ENCODE measurements at regions not wholly inside any gene's neighbourhood (a gene's known extent, or its start where the extent isn't known, plus 50 kb on each side); places are given as distances from the start of the nearest gene placed in this dataset.

GRCh38 chr7:132045002-132045401, 488.6 kb upstream of the PODXL start:
- no peaks in the 10 kb centered on the region for H4K20me1 ChIP-seq (ENCODE audit: control insufficient read depth, extremely low read depth, insufficient read depth, low read length)
- no peak for DNase-seq (ENCODE audit: low read depth, low spot score)
- no peak overlapping the region for H3K4me3 ChIP-seq (ENCODE audit: control insufficient read depth in 2 of 3, extremely low read depth in 1 of 3, insufficient read depth in 2 of 3, low read depth in 1 of 3, low read length in 3 of 3)
- no peak for FAIRE-seq
- no peak overlapping the region for H2AFZ ChIP-seq (ENCODE audit: control insufficient read depth, low read length)
- no peaks in the 10 kb centered on the region for H3K9me1 ChIP-seq (ENCODE audit: control insufficient read depth, extremely low read depth, insufficient read depth, low read length)
- H3K36me3 ChIP-seq (ENCODE audit: control insufficient read depth in 2 of 2, extremely low read depth in 1 of 2, insufficient read depth in 2 of 2, low read length in 2 of 2) = no peaks in the 10 kb centered on the region
- H3K27me3 ChIP-seq (ENCODE audit: control insufficient read depth, extremely low read depth, insufficient read depth, low read length) = no peaks in the 10 kb centered on the region
- H3K79me2 ChIP-seq (ENCODE audit: control insufficient read depth, insufficient read depth, low read length) = no peaks in the 10 kb centered on the region
- TF ChIP-seq CTCF (optimal IDR thresholded peaks at IDR 0.05 in 1 of 3, IDR thresholded peaks at IDR 0.05 in 1 of 3, conservative IDR thresholded peaks at IDR 0.05 in 1 of 3; ENCODE audit: extremely low read depth in 1 of 3, insufficient read depth in 2 of 3, low read length in 3 of 3) = no peak
- no peak for TF ChIP-seq EZH2 (IDR thresholded peaks at IDR 0.05; ENCODE audit: low read length)
- no peaks in the 10 kb centered on the region for H3K4me1 ChIP-seq (ENCODE audit: control insufficient read depth, extremely low read depth, insufficient read depth, low read length)
- no peak overlapping the region for H3K27ac ChIP-seq (ENCODE audit: control insufficient read depth, insufficient read depth, low read length)
- dilution Hi-C loops (cut with MboI; ENCODE audit: extremely low pct_ligation_motif_present, low sequenced_read_pairs) = no loop called here
- H3K9me3 ChIP-seq (ENCODE audit: control insufficient read depth, low read depth, low read length) = no peaks in the 10 kb centered on the region
- H3K4me2 ChIP-seq (ENCODE audit: control insufficient read depth, extremely low read depth, insufficient read depth, low read depth, low read length) = no peak overlapping the region
- no peak overlapping the region for H3K9ac ChIP-seq (ENCODE audit: control insufficient read depth, extremely low read depth, insufficient read depth, low read length)

DNA sequence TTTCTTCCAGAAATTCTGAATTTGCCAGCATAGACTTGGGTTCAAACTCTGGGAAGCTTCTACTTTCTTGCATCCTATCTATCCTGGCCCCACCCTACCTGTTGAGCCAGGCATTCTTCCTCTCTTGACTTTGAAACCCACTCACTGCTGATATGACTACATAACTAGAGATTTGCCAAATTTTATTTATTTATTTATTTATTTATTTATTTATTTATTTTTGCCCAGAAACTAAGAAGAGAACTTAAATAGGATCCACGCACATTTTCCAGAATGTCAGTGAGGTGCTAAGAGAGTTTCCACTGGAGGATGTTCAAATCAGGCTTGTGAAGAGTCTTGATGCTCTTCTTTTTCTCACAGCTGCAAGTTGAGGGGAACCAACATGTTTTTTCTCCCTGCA, 487.8 kb upstream of the PODXL start:
- Histone ChIP-seq H4K20me1 (ENCODE audit: control insufficient read depth, extremely low read depth, insufficient read depth, low read length) (no peaks in the 10 kb centered on the region), H3K27ac (ENCODE audit: control insufficient read depth, insufficient read depth, low read length) (no peak overlapping the region), H3K27me3 (ENCODE audit: control insufficient read depth, extremely low read depth, insufficient read depth, low read length) (no peaks in the 10 kb centered on the region), H3K4me2 (ENCODE audit: control insufficient read depth, extremely low read depth, insufficient read depth, low read depth, low read length) (no peak overlapping the region), H3K9ac (ENCODE audit: control insufficient read depth, extremely low read depth, insufficient read depth, low read length) (no peak overlapping the region), H3K79me2 (ENCODE audit: control insufficient read depth, insufficient read depth, low read length) (no peaks in the 10 kb centered on the region), H3K9me1 (ENCODE audit: control insufficient read depth, extremely low read depth, insufficient read depth, low read length) (no peaks in the 10 kb centered on the region), H3K9me3 (ENCODE audit: control insufficient read depth, low read depth, low read length) (no peaks in the 10 kb centered on the region), H3K4me3 (ENCODE audit: control insufficient read depth in 2 of 3, extremely low read depth in 1 of 3, insufficient read depth in 2 of 3, low read depth in 1 of 3, low read length in 3 of 3) (no peak overlapping the region), H3K4me1 (ENCODE audit: control insufficient read depth, extremely low read depth, insufficient read depth, low read length) (no peaks in the 10 kb centered on the region), H2AFZ (ENCODE audit: control insufficient read depth, low read length) (no peak overlapping the region), H3K36me3 (ENCODE audit: control insufficient read depth in 2 of 2, extremely low read depth in 1 of 2, insufficient read depth in 2 of 2, low read length in 2 of 2) (no peaks in the 10 kb centered on the region)
- FAIRE-seq (no peak), DNase-seq (ENCODE audit: low read depth, low spot score) (no peak)
- dilution Hi-C loops (cut with MboI; ENCODE audit: extremely low pct_ligation_motif_present, low sequenced_read_pairs) = no loop called here
- TF ChIP-seq EZH2 (IDR thresholded peaks at IDR 0.05; ENCODE audit: low read length) = no peak
- TF ChIP-seq CTCF (optimal IDR thresholded peaks at IDR 0.05 in 1 of 3, IDR thresholded peaks at IDR 0.05 in 1 of 3, conservative IDR thresholded peaks at IDR 0.05 in 1 of 3; ENCODE audit: extremely low read depth in 1 of 3, insufficient read depth in 2 of 3, low read length in 3 of 3) = no peak
